HG02642 (cell line): ENCODE measurements at regions not wholly inside any gene's neighbourhood (a gene's known extent, or its start where the extent isn't known, plus 50 kb on each side); places are given as distances from the start of the nearest gene placed in this dataset.

Experiments
- ATAC-seq: cut with Tn5 transposase; IDR thresholded peaks from one replicate; pipeline ENCODE4 v1.9.1; 2021; ENCODE audit warnings: mild to moderate bottlenecking; ENCODE audit not compliant: unreplicated experiment, poor library complexity

DNA sequence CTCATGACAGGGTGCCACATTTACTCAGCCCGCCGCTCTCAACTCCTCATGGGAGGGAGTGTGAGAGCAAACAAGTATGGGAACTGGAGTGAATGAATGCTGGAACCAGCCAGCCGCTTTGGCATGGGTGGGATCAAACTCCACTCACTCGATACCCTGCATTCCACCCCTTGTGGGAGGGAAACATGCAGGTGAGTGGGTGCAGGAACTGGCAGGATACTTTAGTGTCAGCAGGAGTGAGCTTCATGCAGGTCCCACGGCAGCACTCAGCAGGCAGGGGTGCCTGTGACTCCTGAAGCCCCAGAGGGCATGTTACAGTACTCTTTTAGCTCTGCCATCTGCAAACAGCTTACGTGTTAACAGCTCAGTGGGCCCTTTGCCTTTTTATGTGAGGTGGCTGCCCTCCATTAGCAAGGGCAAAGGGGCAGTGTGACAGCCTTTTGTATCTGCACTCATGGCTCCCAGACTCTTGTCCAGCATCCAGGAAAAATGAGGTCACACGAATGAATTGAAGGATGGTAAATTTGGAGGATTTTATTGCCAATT lies 433.2 kb upstream of the NMUR2 start:
- ATAC-seq: no peak

DNA sequence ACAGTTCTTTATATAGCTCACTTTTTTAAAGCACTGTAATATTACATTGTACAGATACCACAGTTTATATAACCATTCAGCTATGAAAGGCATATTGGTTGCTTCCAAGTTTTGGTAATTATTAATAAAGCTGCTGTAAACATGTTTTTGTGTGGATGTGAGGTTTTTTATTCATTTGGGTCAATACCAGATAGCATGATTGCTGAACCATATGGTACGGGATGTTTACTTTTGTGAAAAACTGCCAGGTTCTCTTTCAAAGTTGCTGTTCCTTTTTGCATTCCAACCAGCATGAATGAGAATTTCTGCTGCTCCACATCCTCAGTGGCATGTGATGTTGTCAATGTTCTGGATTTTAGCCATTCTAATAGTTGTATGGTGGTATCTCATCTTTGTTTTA lies 439.6 kb upstream of the NMUR2 start:
- ATAC-seq: no peak

DNA sequence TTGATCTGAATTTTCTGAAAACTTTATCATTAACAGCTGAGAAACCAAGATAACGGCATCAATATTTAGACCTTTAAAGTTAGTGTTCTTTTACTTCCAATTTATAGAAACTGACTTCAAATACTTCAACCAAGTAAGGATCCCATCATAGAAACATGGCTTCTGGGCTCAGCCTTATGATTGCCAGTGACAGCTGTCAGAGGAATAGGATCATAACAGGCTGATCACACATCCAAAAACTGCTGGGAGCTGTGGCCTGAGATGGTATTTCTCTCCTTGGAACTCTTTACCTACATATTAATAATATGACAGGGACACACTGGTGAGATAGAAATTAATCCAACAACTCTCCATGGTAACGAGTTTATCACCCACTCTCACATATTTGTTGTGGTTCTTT lies 448.3 kb upstream of the NMUR2 start:
- ATAC-seq: no peak

DNA sequence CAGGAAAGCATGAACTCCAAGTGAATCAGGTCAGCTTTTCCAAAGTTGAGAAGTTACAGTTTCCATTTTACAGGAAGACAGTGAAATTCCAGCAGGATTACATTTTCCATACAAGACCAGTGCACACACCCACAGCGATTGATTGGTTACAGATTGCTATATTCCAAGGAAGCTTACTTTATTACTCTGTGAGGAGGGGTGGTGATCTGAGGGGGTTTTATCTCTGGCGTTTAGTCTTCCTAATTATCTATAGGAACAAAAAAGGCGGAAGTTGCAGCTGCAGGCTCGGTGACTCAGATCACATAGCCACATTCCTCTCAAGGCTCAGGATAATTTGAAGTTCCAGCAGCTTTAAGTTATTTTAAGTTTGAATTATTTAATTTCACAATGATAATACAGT lies 450.4 kb upstream of the NMUR2 start:
- no peak for ATAC-seq

DNA sequence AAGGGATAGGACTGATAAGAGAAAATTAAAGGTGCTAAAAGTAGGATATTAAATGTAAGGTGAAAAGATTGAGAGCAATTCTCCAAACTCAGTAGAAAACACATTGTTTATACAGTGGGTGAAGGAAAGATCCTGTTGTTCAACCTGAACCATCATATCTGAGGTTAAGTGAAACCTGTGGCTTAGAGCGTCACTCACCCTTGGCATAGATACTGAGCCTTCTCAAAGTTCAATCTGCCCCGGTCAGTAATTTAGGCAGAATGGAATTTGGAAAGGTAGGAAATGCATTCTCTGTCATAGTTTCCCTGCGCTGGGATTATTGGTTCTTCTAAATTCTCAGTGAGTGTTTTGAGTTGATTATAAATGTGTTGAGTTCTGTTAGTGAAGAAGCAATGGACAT lies 456.2 kb upstream of the NMUR2 start:
- no peak for ATAC-seq

DNA sequence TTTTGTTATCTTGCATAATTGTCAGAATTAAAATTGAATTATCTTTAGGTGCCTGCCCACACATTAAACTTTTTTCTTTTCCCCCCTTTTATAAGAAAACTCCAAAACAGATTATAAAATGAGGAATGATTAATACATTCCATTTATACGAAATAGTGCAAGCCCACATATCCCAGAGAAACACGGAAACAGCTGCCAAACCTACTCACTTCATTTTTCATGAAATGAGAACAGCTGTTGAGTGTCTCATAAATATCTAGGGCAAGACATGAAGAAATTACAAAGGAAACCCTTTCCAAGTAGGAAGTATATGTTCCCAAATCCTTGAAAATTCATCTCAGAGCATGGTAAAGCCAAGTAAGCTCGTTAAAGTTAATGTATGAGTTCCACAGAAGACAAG lies 459.4 kb upstream of the NMUR2 start:
- ATAC-seq: no peak

DNA sequence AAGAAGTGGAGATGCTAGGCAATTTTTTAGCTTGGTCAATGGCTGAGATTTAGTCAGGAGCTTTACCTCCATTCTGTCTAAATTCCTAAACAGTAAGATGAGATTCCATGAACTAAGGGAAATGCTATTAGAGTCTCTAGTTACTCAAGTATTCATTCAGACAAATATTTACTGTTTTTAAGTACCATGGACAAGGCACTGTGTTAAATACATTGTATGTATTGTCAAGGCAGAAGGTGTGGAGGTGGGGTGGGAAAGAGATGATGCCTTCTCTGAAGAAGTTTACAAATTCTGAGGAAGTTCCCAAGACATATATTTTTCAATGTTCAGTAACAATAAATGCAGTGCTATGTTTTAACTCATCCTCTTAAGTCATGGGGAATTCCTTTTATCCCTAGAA lies 459.9 kb upstream of the NMUR2 start:
- ATAC-seq: no peak

DNA sequence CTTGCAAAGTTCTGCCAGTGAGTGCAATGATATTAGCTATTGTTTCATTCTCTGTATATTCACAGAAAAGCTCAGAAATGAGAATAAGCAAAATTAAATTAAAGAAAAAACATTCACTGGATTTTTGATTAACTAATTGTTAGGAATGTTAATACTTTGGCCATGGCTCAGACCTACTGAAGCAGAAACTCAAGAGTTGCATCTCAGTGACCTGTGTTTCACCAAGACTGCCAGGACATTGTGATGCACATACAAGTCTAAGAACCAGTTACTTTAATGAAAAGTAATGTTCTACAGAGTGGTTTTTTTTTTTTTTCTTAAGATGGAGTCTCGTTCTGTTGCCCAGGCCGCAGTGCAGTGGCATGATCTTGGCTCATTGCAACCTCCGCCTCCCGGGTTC lies 464.9 kb upstream of the NMUR2 start:
- no peak for ATAC-seq

DNA sequence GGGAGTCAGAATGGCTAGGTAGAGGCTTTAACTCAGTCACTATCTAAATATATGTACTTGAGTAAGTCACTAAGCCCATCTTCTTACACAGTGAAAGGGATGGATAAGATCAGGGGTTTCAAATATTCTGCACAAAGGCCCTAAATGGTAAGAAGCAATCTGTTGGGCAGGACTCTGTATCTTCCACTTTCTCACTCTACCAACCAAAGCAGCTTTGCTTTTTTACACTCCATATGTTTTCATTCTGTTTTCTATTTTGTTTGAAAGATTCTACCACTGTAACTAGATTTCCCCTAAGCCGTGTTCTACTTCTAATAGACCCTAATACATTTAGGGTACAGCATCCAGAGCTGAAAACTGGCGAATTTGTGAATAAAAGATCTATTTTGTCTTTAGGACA lies 477.5 kb upstream of the NMUR2 start:
- ATAC-seq: no peak

DNA sequence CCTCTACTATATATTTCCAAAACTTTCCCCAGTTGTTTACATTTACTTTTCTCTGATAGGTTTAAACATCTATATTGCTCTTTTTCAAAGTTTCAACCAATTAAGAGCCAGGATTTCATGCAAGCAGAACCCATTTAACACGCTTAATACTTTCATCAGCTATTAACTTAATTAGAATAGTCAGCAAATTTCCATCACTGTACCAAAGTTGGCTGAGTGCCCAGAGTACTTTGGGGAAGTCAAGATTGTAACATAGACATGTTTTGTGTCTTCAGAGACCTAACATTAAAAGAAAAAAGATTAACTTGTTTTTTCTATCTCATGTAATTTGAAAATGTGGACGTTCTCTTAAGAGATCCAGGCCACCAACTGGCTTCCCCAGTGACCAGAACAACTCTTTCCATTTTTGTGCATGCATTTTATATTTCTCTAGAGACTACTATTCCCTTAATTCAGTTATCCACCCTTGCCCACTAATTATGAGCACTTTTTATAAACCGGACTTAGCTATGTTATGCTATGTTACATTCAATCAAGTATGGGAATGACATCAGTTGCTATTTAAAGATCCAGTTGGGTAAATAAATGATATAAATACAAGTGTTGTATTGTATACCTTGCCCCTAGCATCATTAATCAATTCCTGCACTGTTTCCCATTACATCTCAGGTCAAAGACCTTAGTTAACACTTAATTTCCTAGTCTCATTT lies 478.1 kb upstream of the NMUR2 start:
- no peak for ATAC-seq

DNA sequence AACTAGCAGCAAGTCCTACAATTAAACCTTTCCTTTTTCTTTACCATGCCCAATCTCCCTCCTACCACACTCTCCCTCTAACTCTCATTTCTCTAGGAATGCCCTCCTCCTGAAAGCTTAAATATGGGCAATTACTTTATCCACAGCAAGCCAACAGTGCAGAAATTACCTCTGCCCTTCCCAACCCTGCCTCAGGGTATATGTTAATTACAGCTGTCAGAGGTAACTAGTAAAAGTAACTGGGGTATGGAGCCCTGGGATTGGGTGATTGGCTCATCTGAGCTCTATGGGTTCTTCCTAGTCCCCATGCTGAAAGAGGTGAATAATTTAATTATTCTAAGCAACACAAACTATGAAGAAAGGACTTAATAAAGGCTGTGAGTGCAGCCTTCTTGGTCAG lies 478.9 kb upstream of the NMUR2 start:
- no peak for ATAC-seq

DNA sequence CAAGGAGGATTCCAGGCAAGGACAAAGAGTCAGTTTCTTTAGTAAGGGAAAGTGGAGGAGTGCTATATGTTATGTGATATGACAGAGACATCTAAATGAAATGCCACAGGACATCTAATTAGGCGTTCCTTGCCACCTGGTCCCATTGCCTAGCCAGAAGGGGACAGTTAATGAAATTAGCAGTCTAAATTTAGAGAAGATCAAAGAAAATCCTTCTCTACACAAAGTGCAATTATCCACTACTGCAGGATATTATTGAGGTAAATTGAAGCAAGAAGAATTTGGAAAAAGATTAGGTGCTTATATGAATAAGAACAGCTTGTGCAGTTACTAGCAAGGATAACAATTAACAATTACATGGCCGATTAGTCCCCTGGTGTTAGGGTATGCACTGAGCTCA lies 495.3 kb upstream of the NMUR2 start:
- no peak for ATAC-seq

DNA sequence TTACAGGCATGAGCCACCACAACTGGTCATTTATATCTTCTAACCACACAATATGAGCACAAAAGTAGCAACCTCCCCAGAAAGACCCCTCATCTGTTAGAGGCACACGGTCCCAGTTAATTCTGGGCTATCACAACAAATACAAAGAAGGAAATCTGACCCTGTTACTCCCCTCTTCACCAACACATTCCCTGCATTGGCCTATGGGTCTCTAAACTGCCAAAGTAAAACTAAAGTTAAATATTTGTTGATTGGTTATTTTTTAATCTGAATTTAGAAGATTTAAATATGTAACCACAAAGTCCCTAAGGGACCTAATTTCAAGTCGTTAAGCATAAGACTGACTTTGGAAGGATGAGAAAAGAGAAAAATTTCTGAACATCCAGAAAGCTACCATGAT lies 496.7 kb upstream of the NMUR2 start:
- ATAC-seq: no peak

DNA sequence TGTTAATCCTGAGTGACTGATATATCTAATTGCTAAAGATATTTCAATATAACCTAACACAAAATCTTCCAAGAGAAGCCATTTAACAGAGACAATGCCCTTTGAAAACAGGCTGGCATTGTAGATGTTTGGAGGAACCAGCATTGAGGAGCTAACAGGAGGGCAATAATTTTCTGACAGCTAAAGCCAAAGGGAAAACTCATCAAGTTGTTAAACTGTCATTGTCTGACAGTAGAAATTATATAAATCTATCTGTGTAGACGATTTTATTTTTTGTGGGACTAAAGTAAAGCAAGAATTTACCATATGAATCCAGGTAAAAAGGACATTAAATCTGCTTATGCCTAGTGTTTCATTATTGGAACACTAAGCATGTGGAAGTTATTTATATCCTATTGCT lies 500.2 kb upstream of the NMUR2 start:
- ATAC-seq: no peak

DNA sequence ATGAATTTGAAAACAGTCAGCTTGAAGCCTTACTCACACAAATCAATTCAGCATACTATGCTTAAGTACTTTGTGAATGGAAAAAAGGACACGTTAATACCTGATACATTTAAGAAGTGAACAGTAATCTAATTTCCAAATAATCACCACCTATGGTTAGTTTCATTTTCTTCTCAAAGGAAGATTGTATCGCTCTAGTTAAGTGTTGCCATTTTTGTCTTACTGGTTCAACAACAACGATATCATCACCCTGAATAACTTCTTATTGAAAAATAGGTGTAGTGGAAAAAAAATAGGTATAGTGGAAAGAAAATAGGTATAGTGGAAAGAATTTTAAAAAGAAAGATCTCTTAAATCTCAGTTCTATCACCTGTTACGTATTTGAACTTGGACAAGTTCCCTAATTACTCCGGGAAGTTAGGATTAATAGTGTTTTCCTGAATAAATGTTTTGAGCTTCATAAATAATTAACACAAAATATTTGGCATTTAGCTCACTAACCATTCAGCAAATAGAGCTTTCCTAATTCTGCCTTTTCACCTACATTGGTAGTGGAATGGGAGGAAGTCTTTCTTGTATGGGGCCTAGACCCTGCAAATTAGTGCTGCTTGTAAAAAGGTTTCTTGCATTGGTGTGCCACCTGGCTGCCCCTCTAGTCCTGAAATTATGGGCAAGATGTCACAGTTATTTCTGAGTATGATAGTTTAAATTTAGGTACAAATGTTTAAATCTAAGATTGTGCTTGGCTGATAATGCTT lies 502.6 kb upstream of the NMUR2 start:
- ATAC-seq: no peak

DNA sequence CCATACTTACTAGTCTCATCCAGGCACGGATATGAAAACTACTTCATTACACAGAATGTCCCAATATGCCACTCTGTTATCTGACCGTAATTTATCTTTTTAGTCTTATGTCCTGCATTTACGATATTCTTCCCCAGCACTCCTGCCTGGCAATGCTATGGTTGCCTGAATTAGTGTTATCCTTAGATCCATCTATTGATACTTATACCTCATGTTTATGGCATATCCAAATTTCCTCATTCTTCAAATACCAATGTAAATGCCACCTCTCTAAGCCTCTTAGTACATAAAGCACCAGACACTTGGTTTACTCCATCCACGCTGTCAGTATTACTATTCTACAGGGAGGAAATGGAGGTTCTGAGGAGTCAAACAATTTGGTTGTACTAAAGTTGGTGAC lies 507.8 kb upstream of the NMUR2 start:
- no peak for ATAC-seq

DNA sequence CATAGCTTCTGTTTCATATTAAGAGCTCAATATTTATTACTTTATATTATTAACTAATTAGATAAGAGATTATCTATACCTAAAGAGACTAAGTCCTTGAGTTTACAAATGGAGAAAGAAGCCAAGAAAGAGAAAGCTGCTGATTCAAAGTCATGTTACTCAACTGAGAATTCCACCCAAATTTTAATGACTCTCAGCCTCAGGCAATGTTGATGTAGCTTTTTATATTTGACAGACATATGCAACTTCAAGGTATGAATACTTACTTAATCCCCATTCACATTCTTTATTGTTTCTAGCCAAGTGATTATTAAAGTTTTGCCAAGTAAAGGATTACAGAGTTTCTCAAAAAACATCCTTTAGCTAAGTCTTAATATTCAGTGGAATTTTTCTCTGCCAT lies 527.5 kb upstream of the NMUR2 start:
- no peak for ATAC-seq

DNA sequence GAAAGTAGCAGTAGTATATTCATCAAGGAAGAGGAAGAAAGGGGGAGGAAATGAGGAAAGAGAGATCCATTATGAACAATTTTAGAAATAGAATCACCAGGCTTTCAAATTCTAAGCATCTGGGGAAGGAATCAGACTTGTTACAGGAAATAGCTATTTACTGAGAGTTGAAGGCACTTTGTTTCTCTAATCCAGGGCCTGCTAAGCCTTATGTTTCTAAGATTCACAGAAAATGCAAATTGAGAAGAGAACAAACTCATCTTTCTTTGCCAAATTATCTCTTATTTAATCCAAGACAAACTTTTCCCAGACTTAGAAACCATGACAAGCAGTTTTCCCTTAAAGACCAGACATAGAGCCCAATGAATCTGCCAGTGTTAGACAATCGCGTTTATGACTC lies 528.0 kb upstream of the NMUR2 start:
- ATAC-seq: no peak

DNA sequence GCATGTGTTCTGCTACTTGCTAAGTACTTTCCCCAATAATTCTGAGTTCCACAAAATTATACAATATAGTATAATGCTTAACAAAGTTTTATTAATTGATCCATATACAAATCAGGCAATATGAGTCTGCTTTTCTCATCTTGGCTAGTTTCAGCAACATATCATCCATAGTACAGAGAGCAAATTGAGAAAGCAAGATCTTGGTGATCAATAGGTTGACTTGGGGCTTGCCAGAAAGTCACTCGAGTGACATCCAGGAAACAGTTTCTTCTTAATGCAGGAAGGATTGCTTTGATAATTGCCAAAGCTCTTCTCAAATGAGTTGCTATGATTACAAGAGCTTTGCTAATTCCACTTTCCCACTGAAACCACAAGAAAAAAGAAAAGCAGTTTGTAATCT lies 533.6 kb upstream of the NMUR2 start:
- no peak for ATAC-seq

DNA sequence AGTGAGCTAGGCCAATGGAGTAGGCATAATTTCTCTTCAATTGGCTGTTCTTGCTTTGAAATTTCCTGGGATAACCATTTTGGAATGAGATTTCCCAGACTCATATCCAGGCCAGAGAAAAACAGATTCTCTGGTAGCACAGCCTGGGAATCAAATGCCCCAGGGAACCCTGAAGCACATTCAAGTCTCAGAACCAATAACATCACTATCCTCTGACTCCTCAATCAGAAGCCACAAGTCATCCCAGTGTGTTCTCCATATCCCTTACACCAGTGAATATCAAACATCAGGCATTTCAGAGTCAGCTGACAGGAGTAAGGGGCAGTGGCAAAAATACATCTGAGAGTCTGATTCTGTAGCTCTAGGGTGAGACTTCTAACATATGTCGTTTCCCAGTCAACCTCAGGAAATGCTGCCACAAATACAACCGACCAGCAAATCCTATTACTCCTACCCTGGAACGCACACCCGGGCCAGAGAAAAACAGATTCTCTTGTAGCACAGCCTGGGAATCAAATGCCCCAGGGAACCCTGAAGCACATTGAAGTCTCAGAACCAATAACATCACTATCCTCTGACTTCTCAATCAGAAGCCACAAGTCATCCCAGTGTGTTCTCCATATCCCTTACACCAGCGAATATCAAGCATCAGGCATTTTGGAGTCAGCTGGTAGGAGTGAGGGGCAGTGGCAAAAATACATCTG lies 537.7 kb upstream of the NMUR2 start:
- ATAC-seq: no peak

DNA sequence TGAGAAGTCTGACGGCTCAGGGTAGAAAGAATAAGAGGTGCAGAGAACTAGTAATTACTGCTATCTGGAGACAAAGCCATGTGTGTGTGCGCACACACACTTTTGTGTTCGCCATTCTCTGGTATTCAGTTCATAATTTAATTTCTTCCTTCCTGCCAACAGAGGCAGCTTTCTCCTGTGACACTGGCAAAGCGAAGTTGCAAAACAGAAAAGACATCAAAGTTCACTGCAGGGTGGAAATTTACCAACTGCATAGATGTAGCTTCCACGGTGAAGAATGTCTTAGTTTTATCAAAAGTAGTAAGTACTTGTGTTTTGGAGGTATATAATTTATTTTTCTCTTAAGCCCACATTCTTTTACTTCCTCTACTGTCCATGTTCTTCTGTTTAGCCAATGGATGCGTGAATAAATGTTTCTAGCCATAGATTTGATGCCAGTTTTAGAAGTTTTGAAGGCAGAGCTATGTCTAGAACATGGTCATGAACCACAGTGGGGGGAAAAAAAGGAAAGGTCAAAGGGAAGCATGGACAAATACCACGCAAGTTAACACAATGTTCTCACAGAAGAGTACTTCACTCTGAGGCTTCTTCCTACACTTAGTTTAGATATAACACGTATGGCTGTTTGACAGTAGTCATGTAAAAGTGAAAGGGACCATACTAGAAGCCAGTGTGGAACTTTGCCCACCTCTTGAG lies 536.5 kb upstream of the GRIA1 start:
- ATAC-seq: no peak
